DLD1 (cell line): ENCODE measurements at regions not wholly inside any gene's neighbourhood (a gene's known extent, or its start where the extent isn't known, plus 50 kb on each side); places are given as distances from the start of the nearest gene placed in this dataset.

Experiments used
- in situ Hi-C: cut with HindIII; loops from 2 replicates; pipeline ENCODE4 v1.10.0; 2017; ENCODE audit warnings: low sequenced_read_pairs

DNA sequence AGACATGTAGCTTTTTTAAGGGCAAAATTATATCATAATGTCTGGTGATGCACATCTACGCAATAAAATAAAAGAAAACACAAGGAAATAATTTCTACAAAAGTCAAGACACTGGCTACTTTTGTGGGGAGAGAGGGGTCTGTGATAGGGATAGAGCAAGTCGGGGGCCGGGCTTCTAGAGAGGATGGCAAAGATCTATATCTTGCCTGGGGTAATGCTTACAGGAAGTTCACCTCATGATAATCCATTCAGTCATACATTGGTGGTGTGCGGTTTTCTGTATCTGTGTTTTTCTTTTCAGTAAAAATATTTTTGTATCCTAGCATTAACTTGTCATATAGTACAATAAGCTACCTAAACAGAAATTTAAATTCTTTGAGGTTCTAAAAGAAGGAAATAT is 178.8 kb downstream of the ARRDC4 start:
- in situ Hi-C loops = no loop called here

DNA sequence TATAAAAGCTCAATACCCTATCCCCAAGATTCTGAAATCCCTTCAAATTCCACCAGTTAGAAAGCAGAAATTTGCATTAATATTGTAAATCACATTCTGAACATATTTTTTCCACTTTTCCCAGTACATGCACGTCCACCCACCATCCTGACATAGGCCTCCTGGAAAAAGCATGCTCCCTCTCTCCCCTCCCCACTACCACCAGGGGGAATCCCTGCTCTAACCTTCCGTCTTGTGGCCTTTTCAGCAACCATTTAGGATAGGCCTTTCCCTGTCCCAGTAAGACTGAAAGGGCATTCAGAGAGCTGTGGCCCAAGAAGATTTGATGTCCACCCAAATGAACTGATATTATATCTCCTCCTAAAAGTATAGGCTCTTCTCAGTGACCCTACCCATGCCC is 182.1 kb downstream of the ARRDC4 start:
- in situ Hi-C loops = no loop called here

DNA sequence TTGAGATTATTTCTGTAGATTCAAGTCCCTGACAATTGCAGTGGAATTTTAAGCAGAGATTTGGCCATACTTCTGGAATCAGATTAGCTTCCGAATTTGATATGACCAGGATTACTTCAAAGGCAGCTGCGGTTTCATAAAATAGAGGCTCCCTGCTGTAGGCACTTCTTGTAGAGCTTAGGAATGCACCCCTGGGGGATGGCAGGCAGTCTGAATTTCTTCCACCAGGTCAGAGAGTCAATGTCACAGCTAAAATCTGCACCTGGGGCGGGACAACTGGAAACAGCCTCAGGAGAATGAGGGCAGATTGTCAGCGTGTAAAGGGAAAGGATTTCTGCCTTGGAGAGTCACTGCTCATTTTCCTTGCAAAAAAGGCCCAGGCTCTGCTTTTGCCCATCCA is 182.6 kb downstream of the ARRDC4 start:
- in situ Hi-C loops = no loop called here

DNA sequence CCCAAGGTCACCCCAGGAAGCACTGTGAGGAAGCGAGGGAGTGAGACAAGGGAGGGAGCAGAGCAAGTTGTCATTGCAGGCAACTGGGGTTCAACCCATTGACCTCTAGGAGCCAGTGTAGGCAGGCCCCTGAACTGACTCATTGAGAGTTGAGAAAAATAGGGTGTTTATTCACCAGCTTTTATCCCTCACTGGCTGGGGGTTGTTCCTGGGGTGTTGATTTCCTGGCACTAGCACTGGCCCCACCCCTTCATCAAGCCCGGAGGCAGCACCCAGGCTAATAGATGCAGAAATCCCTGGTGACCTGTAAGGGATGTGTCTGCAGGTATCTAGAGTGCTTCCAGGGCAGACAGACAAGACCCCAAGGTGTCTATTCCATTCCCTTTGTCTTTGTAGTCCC is 183.9 kb downstream of the ARRDC4 start:
- in situ Hi-C loops = no loop called here

DNA sequence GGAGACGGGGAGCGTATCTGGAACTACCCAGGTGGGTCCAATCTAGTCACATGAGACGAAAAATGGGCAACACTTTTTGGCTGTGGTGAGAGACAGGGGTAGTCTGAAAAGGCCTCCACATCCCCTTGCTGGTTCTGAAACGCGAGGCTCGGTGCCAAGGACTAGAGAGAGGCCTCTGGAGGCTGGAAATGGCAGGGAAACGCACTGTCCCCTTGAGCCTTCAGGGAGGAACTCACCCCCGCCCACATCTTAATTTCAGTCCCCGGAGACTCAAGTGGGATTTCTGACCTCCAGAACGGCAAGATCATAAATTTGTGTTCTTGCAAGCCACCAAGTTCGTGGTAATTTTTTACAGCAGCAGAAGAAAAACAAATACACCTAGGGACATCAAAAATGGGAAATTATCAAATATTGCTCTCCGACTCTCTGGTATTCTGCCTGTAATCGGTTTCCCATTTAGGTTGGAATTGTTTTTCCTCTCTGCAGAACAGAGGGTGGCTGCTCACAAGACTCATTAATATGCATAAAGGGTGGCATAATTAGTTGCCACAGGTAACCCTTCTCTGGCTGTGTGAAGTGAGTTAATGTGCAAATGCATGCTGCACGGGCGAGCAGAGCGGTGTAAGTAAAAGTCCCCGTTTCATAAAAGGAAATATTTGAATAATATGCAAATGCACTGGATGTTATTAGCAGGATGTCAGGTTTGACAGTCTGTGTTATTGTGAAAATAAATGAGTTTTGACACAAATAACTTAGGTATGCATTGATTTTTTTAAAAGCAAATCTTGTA is 185.7 kb downstream of the ARRDC4 start:
- in situ Hi-C loops = no loop called here

DNA sequence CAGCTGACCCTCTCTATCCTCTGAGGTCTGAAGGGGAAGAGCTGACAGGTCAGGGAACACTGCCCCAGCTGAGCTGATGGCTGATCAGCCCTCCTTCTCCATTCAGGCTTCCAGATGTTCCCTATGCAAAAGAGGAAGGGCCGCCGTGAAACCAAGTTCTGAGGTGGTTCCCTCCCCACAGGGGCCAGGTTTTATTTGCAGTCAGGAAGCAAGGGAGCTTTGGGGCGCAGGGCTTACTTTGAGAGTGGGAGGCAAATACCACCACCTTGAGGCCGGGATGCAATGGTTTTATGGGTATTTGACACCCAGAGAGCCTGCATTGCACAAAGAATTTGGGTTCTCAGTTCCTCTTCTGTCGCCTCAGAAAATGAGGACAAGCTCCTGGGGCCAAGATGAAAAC is 186.9 kb downstream of the ARRDC4 start:
- in situ Hi-C loops = no loop called here

DNA sequence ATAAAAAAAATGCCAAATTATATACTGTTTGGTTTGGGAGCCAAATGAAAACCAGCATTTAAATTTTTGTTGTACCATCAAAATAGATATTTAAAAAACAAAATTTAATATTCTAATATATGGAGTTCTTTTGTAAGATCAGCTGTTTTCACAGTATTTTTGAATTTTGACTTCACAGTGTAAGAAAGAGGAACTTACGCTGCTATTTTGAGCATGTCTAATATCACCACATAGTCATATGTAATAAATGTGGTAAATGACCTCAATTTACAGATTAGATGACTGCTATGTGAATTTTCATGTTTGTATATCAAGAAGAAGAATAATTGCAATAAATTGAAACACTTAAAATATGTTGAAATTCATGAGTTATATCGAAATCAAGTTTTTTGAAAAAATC is 189.6 kb downstream of the ARRDC4 start:
- in situ Hi-C loops = no loop called here

DNA sequence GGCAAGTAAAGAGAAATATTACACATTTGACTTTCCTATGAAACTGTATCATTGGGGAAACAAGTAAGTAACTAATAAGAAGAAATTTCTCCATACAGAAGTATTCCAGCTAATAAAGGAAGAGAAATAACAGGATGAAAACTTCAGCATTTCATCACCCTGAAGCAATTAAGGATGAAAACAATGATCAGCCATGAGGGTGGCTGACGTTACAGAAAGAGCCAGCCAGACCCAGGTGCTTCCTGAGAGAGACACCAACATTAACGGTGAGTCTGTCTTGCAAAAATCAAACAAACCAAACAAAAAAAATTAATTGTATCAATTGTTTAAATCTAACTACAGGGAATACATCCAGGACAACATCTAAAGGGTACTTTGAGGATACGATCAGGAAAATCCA is 190.0 kb downstream of the ARRDC4 start:
- in situ Hi-C loops = no loop called here

DNA sequence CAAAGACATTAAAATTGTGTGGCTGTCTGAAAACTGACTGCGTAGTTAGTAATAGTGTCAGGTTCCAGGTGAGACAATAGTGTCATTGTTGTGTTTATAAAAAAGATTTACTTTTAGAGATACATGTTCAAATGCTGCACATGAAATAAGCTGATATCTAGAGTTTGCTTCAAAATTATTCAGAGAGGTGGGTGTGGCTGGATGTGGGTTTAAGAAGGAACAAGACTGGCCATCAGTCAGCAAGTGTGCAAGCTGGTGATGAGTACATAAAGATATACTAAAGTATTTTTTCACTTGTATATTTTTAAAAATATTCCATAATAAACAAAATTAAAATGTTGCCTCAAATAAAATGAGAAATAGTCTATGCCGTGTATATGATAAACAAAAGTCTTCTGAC is 190.6 kb downstream of the ARRDC4 start:
- in situ Hi-C loops = no loop called here

DNA sequence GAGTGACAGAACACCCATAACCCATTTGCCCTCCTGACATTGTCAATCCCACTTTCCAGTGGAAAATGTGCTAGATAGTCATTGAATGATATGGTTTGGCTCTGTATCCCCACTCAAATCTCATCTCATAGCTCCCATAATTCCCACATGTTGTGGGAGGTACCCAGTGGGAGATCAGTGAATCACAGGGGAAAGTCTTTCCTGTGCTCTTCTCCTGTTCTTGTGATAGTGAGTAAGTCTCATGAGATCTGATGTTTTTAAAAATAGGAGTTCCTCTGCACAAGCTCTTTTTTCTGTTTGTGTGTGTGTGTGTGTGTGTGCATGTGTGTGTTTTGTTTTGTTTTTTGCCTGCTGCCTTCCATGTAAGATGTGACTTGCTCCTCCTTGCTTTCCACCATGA is 191.7 kb downstream of the ARRDC4 start:
- in situ Hi-C loops = no loop called here

DNA sequence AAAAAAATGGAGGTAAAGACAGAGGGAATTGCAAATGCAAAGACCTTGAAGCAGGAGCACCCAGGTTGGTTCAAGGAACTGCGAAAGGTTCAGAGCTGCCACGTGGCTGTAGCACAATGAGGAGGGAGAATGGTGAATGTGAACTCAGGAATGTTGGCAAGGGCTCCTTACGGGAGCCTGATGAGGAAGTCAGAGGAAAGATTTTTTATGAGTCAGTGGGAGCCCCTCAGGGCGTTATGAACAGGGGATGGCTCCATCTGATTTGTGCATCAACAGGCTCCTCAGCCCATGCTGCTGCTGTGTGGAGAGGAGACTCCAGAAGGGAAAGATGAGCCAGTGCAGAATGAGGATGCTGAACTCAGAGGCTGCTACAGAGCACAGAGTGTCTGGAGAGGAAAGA is 194.4 kb downstream of the ARRDC4 start:
- in situ Hi-C loops = no loop called here

DNA sequence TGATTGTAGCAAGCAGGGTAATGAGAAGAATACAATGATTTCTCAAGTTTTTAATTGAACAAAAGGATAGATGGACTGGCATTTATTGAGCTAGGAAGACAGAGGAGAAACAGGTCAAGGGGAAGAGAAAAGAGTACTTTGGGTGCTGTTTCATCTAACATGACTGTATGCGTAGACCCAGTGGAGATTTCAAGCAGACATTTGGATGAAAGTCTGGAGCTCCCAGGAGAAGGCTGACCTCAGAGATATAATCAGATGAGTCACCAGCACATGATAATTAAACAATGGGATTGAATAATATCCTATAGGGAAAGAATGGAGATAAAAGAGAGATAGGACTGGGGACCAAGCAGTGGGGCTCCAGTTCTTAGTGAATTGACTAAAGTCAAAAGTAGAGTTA is 194.9 kb downstream of the ARRDC4 start:
- in situ Hi-C loops = no loop called here

DNA sequence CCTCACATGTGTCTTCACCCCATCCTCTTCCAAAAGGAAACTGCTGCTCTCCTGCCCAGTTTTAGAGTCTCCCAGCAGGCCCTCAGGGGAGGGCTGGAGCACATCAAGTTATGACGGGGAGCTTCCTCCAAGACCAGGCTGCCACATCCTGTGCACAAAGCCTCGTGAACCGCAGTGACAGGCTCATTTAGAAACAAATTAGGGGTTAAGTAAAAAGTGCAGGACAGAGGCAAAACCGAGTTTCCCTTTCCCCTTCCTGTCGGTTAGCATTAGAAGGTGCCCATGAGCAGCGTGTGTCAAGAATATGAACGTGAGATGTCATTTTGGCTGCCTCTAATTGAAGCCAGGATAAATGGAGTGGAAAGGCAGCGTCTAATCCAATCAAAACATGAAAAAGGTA is 199.7 kb downstream of the ARRDC4 start:
- in situ Hi-C loops = no loop called here

DNA sequence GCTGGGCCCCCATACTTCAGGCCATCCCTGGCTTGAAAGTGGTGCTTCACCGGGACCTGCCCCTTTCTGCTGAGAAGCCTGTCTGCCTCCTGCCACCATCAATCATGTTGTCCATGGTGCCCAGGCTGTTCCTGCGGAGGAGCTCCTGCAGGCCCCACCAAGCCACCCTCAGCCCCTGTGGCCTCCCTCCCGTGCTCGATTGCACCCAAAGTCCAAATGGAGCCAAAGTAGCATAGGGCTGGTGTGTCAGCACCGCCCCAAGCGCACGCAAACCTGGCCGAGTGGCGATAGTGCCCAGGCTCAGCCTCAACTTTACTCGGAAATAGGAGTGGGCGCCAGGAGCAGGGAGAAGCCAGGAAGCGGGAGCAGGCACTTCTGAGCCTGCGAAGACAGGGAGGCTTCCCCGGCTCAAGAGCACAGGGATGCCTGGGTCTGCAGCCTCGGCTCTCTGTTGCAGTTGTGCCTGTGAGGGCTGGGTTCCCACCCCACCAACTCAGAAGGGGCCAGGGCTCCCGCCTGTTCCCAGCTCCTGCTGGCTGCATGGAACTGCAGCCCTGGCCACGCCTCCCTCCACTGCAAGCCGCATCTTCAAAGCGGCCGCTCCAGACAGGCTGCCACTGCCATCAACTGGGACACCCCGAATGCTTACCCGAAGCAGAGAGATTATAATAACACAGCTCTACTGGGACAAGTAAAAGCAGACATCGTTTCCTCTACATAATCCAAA is 203.0 kb downstream of the ARRDC4 start:
- in situ Hi-C loops = no loop called here

DNA sequence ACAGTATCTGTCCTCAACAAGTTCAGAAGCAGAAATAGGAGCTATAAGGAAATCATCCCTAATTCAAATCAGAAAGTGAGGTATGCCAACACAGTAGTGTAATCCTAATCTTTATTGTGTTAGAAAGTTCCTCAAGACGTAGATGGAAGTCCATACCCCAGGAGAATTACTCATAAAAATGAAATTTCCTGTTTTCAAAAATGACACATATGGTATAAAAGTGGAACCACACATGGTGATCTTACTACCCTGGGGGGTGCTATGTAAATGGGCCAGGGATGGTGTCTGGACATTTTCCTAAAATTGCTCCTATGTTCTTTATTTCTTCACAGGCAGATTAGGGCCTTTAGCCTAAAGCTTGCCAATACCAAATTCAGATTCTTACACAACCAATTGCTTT is 204.1 kb downstream of the ARRDC4 start:
- in situ Hi-C loops = no loop called here

DNA sequence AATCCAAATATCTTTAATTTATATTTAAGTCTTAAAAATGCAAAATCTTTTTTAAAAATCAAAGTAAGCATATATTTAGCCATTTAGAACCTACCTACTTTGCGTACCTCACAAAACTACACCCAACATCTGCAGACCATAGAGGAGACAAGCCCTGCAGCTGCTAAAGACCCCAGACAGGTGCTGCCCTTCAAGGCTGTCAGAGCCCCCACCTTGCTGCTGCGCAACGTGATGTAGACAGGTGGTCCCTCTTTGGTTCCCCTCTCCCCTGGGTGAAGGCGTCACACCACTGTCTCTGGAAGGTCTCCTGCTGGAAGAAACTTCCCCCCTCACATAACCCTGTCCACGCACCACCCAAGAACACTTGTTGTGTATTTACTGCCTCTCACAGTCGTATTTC is 204.5 kb downstream of the ARRDC4 start:
- in situ Hi-C loops = no loop called here

DNA sequence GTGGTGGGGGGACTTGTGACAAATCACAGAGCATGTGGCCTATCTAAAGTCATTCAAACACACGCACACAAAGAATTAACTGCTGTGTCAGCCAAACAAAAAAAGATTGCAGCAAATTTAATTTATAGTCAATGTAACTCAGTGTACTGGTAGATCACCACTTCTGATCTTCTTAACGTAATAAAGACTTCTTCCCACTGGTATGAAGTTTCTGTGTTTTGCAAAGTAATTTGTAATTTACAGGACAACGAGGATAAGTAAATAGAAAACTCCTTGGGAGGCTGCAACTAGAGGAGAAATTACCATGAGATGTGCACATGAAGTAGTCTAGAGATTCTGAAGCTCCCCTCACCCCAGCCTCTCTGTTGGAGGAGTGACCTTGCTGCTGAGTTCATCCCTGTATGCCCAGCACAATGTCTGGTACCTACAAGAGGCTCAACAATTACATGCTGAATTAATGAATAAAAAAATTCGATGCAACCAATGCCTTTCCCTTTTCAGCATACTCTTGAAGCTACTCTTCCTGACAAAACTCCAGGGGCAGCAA is 207.3 kb downstream of the ARRDC4 start:
- in situ Hi-C loops = no loop called here

DNA sequence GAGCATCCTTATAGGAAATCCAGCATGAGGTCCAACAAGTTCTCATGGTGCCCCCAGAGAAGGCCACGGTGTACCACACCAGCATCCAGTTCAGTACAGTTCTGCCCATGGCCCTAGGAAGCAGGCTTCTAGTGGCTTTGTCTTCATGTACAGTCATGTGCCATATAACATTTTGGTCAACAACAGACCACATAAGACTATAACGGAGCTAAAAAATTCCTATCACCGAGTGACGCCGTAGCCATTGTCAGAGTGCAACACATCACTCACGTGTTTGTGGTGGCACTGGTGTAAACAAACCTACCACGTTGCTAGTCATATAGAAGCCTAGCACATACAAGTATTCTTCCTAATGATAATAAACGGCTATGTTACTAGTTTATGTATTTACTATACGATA is 209.0 kb downstream of the ARRDC4 start:
- in situ Hi-C loops = no loop called here

DNA sequence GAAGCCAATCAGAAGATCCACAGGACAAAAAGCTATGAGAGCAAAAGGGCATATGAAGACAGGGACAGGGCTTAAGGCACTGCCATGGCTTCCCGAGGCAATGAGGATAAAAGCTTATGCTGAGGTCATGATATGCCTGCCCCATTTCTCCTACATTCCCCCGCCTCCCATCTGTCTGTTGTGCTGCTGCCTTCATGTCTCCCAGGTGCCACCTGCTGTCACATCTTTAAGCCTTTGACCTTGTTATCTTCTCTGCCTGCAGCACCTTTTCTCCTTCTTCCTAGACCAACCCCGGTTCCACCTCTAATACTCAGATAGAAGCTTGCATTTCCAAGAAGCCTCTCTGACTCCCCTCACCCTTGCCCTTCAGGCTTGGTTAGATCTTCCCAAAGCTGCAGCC is 213.8 kb downstream of the ARRDC4 start:
- in situ Hi-C loops = no loop called here

DNA sequence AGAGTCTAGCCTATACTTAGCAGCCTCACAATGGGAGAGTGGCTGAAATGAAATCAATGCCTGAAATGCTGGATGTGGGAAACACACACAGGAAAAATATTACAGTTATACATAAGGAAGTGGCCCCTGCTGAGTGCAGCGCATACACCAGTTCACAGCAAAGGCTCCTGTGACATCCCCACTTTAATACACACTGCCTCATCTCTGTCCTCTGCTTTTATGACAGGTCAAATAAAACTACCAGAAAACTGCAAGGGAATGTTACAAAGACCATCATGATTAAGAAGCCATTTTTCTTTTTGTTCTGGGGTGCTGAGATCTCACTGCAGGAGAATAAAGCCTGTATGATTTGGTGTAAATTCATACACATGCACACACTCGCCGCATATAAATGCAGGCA is 214.3 kb downstream of the ARRDC4 start:
- in situ Hi-C loops = loop anchor here (5.0 to 25.0 kb wide), 2 partner anchors 43 to 288 kb away; no protein-coding TSS in a partner anchor

DNA sequence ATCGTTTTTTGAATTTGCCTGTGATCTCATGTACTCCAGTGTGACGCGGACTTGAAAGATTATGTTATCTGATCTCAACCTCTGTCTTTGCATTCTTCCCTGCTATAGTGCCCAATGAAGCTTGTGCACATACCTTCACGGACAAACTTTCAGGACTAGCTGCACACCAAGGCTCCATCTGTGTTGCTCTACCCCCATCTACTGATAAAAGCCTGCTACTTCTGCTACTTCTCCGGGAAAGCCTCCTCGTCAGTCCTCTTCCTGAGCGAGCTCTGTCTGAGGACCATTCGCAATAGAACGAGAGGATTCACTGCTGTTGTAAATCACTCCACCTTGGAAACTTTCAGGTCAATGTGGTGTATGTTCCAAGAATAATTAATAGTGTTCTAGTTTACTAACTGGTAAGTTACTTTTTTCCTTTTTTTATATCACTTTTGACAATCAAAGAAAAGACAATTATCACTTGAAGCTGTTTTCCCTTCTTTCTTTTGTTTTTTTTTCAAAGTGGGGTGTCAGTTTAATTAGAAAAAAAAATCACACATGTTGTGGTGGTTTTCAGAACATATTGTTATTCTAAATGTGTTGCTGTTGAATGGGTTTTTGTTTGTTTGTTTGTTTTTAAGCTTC is 217.6 kb downstream of the ARRDC4 start:
- in situ Hi-C loops = loop anchor here (5.0 to 25.0 kb wide), 2 partner anchors 46 to 291 kb away; no protein-coding TSS in a partner anchor

DNA sequence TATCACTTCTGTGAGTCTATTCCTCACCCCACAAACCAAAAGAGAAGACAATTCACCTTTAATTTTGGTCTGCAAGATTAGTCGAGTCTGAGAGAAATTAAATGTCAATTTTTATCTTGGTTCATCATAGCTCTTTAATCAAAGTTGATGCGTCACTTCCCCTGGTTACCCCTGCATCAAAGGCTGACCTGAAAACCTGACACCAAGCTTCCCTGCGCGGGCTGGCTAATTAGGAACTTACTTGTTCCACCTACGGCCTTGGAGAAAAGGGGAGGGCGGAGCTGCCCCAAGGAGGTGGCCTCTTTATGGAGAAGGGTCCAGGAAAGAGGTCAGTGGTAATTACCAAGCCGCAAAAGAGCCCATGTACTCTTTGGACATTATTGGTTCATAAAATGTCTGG is 218.4 kb downstream of the ARRDC4 start:
- in situ Hi-C loops = loop anchor here (5.0 to 25.0 kb wide), 2 partner anchors 47 to 292 kb away; no protein-coding TSS in a partner anchor
